Loucy (cell line): ENCODE measurements at regions not wholly inside any gene's neighbourhood (a gene's known extent, or its start where the extent isn't known, plus 50 kb on each side); places are given as distances from the start of the nearest gene placed in this dataset.

ENCODE experiments used
- EZH2phosphoT487 ChIP-seq: fragments of 200-600 bp; IDR thresholded peaks from 2 replicates; pipeline ENCODE4 v1.6.1; 2018; ENCODE audit warnings: antibody characterized with exemption, mild to moderate bottlenecking, moderate library complexity, borderline replicate concordance
- TF ChIP-seq, protein P1 (sequence below): fragments of 200-600 bp; sonication (generic); conservative IDR thresholded peaks from 2 replicates; pipeline ENCODE4 v1.5.1; 2014; ENCODE audit warnings: mild to moderate bottlenecking, antibody characterized with exemption, low read length

DNA sequence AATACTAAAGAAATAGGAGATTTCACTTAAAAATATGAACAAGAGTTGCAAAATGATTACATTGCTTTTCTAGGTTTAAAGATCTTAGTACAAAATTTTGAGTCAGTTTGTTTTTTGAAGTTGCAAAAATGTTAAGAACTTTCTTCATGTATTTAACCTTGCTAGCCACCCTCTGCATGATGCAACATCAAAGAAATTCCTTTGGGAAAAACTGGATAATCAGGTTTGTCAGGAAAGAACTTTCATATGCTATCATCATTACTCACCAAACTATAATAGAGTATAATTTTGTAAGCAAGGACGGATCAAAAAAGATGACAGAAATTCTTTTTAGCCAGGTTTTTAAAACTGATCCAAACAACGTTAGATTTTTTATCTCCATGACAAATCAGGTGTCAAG is 116.9 kb upstream of the MRPS30 start:
- TF ChIP-seq, protein P1, sequence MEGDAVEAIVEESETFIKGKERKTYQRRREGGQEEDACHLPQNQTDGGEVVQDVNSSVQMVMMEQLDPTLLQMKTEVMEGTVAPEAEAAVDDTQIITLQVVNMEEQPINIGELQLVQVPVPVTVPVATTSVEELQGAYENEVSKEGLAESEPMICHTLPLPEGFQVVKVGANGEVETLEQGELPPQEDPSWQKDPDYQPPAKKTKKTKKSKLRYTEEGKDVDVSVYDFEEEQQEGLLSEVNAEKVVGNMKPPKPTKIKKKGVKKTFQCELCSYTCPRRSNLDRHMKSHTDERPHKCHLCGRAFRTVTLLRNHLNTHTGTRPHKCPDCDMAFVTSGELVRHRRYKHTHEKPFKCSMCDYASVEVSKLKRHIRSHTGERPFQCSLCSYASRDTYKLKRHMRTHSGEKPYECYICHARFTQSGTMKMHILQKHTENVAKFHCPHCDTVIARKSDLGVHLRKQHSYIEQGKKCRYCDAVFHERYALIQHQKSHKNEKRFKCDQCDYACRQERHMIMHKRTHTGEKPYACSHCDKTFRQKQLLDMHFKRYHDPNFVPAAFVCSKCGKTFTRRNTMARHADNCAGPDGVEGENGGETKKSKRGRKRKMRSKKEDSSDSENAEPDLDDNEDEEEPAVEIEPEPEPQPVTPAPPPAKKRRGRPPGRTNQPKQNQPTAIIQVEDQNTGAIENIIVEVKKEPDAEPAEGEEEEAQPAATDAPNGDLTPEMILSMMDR = no peak
- TF ChIP-seq EZH2phosphoT487 = no peak
